ENCODE measurements at regions not wholly inside any gene's neighbourhood (a gene's known extent, or its start where the extent isn't known, plus 50 kb on each side); places are given as distances from the start of the nearest gene placed in this dataset.

DNA sequence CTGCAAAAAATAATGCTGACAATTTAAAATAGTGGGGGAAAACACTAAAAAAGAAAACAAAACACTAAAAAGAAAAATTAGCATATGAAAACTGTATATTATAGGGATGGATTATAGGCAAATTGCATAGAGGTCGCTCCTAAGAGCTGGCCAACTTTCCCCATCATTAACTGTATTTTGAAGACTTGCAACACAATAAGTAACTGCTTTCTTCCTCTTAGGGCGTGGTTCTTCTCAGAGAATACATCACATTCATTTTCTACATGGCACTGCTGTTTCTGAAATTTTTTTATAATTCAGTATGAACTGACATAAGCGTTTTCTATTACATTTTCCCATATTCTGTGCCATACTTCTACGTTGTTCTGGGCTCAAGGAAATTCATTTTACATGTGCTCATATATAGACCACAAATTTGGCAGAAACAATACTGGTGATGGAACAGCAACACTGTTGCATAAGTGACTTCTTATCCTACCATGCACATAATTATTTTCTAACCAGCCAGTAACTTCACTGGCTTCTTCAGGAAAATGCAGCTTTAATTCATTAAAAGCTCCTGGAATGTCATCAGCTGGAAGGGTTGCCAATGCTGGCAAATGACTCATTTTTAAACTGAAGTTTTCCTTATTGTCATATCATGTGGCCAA, 171.2 kb upstream of the DMAC1 start:
- no peak for DNase-seq
- no peak overlapping the region for H3K4me3 ChIP-seq
- WGBS, 2 donors (ENCODE audit: low coverage in 1 of 2), result 71 to 89% methylated on average over 4 of the region's 4 CpGs
- no peaks in the 10 kb centered on the region for H3K9me3 ChIP-seq
- no peak overlapping the region for H3K27ac ChIP-seq
- in situ Hi-C loops (cut with MboI; ENCODE audit: low pct_ligation_motif_present in 1 of 4, low pct_unique_long_range_greater_than_20kb in 1 of 4, low sequenced_read_pairs in 3 of 4), result no loop called here
- H3K4me1 ChIP-seq, result peaks cover 0 to 35% (median 8%) of the 10 kb centered on the region in 4 donors
- H3K27me3 ChIP-seq, result no peaks in the 10 kb centered on the region
- intact Hi-C loops (cut with DNase I; ENCODE audit: low total_unique reads), result no loop called here
- H3K36me3 ChIP-seq, result no peaks in the 10 kb centered on the region
- TF ChIP-seq, protein P1, sequence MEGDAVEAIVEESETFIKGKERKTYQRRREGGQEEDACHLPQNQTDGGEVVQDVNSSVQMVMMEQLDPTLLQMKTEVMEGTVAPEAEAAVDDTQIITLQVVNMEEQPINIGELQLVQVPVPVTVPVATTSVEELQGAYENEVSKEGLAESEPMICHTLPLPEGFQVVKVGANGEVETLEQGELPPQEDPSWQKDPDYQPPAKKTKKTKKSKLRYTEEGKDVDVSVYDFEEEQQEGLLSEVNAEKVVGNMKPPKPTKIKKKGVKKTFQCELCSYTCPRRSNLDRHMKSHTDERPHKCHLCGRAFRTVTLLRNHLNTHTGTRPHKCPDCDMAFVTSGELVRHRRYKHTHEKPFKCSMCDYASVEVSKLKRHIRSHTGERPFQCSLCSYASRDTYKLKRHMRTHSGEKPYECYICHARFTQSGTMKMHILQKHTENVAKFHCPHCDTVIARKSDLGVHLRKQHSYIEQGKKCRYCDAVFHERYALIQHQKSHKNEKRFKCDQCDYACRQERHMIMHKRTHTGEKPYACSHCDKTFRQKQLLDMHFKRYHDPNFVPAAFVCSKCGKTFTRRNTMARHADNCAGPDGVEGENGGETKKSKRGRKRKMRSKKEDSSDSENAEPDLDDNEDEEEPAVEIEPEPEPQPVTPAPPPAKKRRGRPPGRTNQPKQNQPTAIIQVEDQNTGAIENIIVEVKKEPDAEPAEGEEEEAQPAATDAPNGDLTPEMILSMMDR (IDR thresholded peaks at IDR 0.05), result no peak
- TF ChIP-seq POLR2AphosphoS5 (IDR thresholded peaks at IDR 0.05) (no peak), EP300 (IDR thresholded peaks at IDR 0.05; ENCODE audit: low read depth) (no peak), POLR2A (IDR thresholded peaks at IDR 0.05) (no peak)

DNA sequence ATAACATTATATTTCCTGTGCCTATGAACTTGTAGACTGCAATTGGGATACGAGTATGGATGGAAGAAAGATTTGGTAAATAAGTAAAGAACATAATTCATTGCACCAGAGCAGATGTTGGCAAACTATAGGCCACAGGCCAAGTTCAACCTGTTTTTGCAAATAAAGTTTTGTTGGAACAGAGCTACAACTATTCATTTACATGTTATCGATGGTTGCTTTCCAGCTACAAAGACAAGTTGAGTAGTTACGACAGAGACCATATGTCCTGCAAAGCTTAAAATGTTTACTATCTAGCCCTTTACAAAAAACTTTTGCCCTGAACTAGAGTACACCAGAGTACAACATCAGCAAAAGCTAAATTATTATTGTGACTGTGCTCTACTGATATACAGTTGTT, 169.1 kb upstream of the DMAC1 start:
- intact Hi-C loops (cut with DNase I; ENCODE audit: low total_unique reads) (no loop called here), in situ Hi-C loops (cut with MboI; ENCODE audit: low pct_ligation_motif_present in 1 of 4, low pct_unique_long_range_greater_than_20kb in 1 of 4, low sequenced_read_pairs in 3 of 4) (no loop called here)

DNA sequence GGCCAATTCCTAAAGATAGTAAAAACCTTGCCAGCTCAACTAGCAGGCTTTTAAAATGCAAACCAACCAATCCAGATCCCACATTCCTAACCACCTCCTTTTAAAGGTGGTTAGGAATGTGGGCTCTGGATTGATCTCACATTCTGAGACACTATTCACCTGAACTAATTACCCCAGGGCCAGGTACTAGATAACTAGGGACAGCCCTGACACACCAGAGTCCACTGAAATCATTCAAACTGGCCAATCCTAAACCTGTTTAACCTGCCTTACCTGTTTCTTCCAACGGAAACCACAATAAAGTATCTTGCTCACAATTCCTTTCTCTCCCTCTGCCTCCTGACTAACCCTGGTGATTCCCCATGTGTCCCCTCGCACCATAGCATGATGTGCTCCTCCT, 168.3 kb upstream of the DMAC1 start:
- intact Hi-C loops (cut with DNase I; ENCODE audit: low total_unique reads), result no loop called here
- in situ Hi-C loops (cut with MboI; ENCODE audit: low pct_ligation_motif_present in 1 of 4, low pct_unique_long_range_greater_than_20kb in 1 of 4, low sequenced_read_pairs in 3 of 4), result no loop called here
- H3K4me3 ChIP-seq, result no peak overlapping the region
- H3K4me1 ChIP-seq, result peaks cover 0 to 32% (median 9%) of the 10 kb centered on the region in 4 donors
- no peaks in the 10 kb centered on the region for H3K9me3 ChIP-seq
- H3K36me3 ChIP-seq, result no peaks in the 10 kb centered on the region
- H3K27me3 ChIP-seq, result no peaks in the 10 kb centered on the region
- WGBS, 2 donors (ENCODE audit: low coverage in 1 of 2), result 56 to 61% methylated on average over 2 of the region's 2 CpGs
- TF ChIP-seq, protein P1 (IDR thresholded peaks at IDR 0.05), result no peak
- TF ChIP-seq EP300 (IDR thresholded peaks at IDR 0.05; ENCODE audit: low read depth), result peak; percentile 93
- TF ChIP-seq POLR2A (IDR thresholded peaks at IDR 0.05), result no peak
- peak in 2 of 3 donors; percentile 66 to 84 for TF ChIP-seq POLR2AphosphoS5 (IDR thresholded peaks at IDR 0.05)
- H3K27ac ChIP-seq, result peak overlapping the region; percentile 31 to 64 (median 62)
- peak; percentile 13 for DNase-seq

More for the DNA sequence above, 169.1 kb upstream of the DMAC1 start:
- Histone ChIP-seq H3K27ac (peak overlapping the region in 2 of 4 donors; percentile 7 to 21), H3K36me3 (no peaks in the 10 kb centered on the region), H3K4me1 (peaks cover 0 to 32% (median 8%) of the 10 kb centered on the region in 4 donors), H3K4me3 (no peak overlapping the region), H3K9me3 (no peaks in the 10 kb centered on the region), H3K27me3 (no peaks in the 10 kb centered on the region)
- TF ChIP-seq, protein P1 (IDR thresholded peaks at IDR 0.05), result no peak
- no peak for TF ChIP-seq POLR2AphosphoS5 (IDR thresholded peaks at IDR 0.05)
- TF ChIP-seq EP300 (IDR thresholded peaks at IDR 0.05; ENCODE audit: low read depth), result no peak
- no peak for TF ChIP-seq POLR2A (IDR thresholded peaks at IDR 0.05)
- WGBS, 2 donors (ENCODE audit: low coverage in 1 of 2), result 59 to 64% methylated on average over 3 of the region's 3 CpGs
- DNase-seq, result no peak

DNA sequence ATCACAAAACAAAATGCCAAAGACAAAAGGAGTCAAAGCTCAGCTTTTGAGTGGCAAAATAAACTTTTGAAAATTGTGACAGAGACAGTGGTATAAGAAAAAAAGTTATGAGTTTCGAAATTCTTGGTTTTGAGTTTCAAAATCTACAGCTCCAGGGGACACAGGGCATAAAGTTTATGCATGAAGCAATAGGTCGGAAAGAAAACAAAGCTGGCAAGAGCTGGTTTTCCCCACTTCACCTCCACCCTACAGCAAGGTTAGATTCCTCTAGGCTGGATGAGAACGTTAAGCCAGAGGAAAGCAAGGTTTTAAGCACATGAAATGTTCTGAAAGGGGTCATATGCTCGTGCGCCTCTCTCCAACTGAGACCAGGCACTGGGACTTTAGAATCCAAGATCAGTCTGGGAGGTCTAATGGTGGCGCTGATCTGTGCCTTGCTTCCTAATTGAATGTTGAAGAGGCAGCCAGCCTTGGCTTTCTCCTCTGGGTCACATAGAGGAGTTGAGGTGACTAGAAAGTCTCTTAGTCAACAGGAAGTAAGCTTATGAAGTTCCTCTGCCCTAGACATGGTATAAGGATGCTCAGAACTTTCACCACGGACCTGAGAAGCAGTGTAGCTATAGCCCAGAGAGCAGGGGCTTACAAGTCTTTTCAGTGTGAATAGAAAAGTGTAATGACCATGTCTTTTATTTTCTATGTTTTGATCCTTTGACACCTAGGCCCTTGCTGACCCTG, 167.7 kb upstream of the DMAC1 start:
- TF ChIP-seq POLR2AphosphoS5 (IDR thresholded peaks at IDR 0.05) (no peak), POLR2A (IDR thresholded peaks at IDR 0.05) (no peak), EP300 (IDR thresholded peaks at IDR 0.05; ENCODE audit: low read depth) (no peak)
- TF ChIP-seq, protein P1 (IDR thresholded peaks at IDR 0.05), result no peak
- Histone ChIP-seq H3K4me3 (no peak overlapping the region), H3K27ac (peak overlapping the region; percentile 31 to 64 (median 62)), H3K27me3 (no peaks in the 10 kb centered on the region), H3K9me3 (no peaks in the 10 kb centered on the region), H3K36me3 (no peaks in the 10 kb centered on the region), H3K4me1 (peaks cover 0 to 38% (median 13%) of the 10 kb centered on the region in 4 donors)
- in situ Hi-C loops (cut with MboI; ENCODE audit: low pct_ligation_motif_present in 1 of 4, low pct_unique_long_range_greater_than_20kb in 1 of 4, low sequenced_read_pairs in 3 of 4) (no loop called here), intact Hi-C loops (cut with DNase I; ENCODE audit: low total_unique reads) (no loop called here)
- DNase-seq, result no peak
- WGBS, 2 donors (ENCODE audit: low coverage in 1 of 2), result 81 to 83% methylated on average over 6 to 7 of the region's 7 CpGs

Measured in transverse colon (tissue), 4 donors.